HS-5 (cell line): ENCODE measurements at regions not wholly inside any gene's neighbourhood (a gene's known extent, or its start where the extent isn't known, plus 50 kb on each side); places are given as distances from the start of the nearest gene placed in this dataset.
"Not testable (repeated sequence)": the region's sequence is repeated elsewhere in the genome, so short reads cannot be mapped to it uniquely, and the experiment has no call there.

ENCODE experiments used
- DNase-seq: peaks from one replicate; pipeline ENCODE4 v3.0.0-alpha.2; 2012; ENCODE audit warnings: low read depth

DNA sequence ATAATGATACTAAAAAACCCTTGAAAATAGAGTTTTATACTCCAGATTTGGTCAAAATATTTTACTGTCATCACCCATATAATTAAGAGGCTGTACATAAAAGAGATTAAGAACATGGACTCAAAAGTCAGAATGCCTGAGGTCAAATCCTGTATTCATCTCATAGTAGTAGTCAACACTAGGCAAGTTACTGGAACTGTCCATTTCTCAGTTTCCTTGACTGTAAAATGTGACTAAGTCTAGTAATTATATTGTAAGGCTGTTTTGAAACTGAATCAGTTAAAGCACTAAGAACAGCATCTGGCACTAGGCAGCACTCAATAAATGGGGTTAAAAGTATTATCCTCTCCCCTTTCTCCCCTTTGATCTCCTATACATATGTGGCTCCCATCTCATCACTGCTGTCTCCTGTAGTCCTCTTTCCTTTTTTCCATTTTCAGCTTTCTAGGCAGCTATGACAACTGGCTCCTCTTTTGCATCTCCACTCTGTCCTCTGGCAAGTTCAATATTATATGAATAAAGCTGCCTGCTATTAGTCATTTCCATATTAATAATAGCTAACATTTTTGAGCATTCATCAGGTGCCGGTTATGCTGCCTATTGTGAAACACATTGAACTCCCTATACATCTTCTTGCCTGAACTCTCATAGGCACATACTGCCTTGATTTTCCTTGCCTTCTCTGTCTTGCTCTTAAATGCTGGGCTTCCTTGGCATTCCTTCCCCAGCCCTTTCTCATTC lies 185.8 kb upstream of the NREP start:
- no peak for DNase-seq

DNA sequence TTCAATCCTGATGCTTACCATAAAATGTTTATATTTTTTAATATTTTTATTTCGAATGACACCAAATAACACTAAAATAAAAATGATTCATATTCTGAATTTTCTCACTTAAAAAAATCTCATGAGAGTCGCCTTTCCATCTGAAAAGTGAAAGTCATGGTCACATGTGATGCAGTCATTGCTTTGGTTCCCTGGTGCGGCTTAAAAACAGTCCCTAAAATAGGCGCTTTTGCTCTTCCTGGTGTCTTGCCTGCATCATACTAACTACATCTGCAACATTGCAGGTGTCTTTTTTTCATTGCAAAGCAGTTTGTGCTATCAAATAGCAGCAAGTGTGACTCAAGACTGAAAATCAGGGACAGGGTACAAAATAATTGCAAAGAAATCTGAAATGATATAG lies 185.2 kb upstream of the NREP start:
- DNase-seq, result no peak

DNA sequence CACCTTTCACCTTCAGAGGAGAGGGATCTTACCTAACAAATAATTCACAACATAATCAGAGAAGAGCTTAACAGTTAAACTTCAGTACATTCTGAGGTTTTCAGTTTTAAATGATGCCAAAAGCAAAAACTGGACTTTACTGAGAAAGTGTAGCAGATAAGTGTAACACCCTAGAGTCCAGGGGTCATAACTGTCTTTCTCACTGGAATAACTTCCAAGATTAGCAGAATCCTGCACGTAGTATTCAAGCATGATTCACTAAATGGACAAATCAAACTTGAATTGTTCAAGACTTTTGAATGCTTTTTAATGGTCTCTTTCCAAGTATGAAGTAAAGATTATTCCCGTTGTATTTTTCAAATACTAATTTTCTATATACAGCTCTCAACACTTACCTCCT lies 180.1 kb upstream of the NREP start:
- no peak for DNase-seq

DNA sequence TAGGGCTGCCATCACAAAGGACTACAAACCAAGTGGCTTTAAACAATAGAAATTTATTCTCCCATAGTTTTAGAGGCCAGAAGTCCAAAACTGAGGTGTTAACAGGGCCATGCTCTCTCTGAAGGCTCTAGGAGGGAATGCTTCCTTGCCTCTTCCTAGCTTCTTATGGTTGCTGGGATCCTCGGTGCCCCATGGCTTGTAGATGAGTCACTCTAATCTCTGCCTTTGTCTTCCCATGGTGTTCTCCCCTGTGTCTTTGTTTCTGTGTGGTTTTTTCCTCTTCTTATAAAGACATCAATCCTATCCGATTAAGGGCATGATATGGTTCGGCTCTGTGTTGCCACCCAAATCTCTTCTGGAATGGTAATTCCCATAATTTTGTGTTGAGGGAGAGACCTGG lies 178.8 kb upstream of the NREP start:
- no peak for DNase-seq

DNA sequence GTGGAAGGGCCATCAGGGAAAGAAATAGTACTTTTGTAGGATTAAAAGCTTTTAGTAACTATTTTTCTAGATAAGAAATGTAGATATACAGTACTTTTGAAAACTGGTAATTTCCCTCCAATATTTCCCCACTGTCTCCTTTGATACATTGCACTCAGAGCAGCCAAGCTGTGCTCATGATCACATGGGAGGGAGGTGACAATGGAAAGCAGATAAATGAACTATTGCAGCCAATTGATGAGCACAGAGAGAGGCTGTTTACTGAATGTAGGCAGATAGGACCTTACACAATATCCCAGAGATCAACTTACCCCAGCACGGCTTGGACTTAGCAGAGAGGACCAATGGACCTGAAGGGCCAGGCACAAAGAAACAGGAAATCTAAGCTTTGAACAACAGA lies 178.0 kb upstream of the NREP start:
- DNase-seq, result no peak

DNA sequence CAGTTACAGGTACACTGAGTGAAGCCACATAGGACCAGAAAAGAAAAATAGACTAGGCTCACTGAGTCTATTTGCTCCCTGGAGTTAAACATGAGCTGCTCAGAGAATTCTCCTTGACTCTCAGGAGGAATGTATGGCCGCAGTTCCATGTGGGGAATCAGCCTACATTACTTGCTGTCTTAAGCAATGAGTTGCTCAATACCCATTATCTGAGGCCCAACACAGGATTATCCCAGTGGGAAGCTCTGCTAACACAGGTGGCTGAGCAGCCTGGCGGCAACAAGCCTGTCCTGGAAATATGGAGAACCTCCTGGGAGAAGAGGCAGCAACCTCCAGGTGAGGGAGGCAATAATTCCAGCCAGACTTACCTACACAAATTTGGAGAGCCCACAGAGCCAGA lies 177.5 kb upstream of the NREP start:
- no peak for DNase-seq

DNA sequence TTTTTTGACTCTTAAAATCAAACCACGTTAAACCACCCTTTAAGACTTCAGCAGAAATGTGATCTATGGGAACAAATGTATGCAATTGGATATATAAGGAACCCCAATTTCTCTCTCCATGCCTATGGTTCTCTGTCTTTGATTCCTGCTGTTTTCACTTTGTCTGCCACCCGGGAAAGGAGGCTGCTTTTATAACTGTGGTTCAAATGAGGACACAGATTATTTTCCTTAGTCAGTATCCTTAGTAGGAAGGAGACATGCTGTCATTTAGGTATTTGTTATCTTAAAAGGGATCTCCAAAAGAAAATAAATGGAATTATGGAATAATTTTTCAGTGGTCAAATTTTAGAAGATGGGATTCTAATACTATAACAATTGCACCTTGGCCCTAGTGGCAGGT lies 176.1 kb upstream of the NREP start:
- DNase-seq, result no peak

DNA sequence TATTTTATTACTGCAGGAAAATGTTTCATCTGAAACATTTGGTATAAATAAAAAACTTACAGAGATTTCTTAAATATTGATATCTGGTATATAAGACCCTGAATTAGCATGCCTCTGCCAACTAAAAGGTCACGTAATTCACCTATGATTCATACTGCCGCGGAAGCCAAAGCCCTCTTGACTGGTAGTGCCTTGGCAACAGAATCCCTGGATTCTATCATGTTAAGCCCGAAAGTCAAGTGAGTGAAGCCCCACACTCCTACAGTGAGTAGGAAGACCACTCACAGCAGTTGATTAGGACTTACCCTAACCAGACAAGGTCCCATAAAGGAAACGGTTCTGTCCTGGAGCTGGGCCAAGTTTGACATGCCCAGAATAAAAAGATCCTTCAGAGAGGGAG lies 175.6 kb upstream of the NREP start:
- no peak for DNase-seq

DNA sequence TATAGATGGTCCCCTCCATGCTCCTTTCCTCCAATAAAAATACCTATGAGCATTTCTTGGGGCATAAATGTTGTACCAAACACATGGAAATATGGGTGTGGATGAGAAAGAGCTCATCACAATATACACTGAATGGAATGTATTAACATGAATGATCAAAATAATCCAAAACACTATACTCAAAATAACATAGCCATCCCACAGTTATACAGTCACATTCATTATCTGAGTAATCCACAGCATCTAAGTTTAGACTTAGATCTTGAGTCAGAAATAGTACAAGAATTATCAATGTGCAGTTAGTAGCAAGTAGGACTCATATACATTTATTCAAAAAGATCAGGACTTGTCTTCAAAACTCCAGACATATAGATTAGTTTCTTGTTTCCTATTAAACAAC lies 175.2 kb upstream of the NREP start:
- DNase-seq, result no peak

DNA sequence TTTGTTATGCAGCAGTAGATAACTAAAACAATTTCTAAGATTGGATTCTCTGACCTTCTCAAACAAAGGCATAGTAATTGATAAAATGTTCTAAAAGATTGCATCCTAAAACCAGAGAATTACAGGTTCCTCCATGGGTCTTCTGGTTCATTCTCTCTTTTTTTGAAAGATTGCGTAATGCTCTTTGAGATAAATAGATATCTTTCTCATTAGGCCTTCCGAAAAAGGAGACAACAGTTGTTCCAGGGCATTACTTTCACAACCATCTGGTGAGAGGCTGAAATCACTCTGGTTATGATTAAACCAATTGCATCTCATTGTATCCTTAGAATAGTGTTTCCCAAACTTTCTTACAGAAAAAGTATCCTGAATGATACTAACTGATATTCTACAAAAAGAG lies 174.7 kb upstream of the NREP start:
- no peak for DNase-seq

DNA sequence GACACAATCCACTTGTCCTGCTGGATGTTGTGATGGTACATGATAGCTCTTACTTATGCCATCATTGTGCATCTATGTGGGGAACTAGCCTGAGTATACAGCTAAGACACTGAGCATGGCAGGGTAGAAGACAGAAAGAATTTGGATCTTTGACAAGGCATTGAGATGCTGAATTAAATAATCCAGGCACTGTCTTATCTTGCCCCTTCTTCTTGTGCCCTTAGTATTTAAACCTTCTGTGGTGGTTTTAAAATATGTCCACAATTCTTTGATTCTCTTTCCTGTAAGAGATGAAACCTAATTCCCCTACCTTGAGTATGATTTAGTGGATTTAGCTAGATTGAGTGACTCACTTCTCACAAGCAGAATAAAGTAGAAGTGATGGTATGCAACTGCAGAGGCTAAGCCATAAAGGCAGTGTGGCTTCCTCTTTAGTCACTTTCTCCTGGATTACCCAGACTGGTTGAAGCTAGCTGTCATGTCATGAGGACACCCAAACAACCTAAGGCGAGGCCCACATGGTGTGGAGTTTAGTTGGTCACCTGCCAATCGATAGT lies 174.0 kb upstream of the NREP start:
- peak; percentile 32 for DNase-seq

DNA sequence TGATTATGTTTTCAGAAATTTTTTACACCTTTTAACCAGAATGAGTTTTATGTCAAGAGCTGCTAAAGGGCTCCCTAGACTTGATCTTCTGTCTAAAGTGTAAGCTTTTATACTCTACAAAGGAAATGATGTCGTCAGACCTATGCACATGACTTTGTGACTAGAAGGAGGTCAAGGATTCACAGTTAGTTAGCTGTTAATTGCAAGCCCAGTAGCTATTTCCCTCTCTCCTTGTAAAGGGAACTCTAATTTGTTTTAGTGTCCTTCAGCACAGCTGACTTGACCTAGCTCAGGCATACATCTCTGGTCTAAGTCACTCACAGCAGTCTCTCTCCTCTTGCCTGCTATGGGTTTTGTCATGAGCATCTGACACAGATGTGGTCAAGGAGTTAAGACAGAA lies 173.5 kb upstream of the NREP start:
- no peak for DNase-seq

DNA sequence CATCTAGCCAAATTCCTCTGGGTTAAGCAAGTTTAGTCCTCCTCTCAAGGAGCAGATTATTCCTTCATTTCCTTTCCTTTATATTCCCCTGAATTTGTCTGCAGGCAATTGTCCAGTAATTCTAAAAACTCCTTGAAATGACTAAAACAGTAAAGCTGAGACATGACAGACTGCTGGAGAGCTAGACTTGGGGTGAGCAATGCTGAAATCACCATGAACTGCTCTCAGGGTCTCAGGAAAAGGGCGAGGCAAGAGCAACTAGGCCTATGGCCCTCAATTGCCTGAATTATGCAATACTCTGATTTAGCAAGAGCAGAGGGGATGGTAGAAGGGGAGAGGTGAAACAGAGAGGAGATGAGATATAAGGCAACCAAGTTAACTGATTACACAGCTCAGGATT lies 172.9 kb upstream of the NREP start:
- DNase-seq, result peak; percentile 90

DNA sequence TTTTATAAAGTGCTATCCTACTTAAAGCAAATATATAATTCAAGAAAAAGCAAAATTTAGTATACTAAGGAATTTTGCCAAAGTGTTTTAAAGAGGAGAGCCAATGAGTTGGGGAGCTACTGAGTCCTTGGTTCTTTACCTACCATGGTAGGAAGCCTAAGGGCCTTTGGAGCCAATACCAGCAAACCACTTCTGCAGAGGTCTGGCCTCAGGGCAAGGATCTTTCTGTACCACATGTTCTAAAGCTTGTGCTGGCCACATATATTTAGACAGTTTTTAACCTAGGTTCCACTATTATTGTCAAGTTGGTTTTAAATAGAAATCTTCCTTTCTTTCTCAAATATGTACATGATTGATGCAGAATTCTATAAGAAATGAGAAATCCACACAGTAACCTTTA lies 172.3 kb upstream of the NREP start:
- no peak for DNase-seq

DNA sequence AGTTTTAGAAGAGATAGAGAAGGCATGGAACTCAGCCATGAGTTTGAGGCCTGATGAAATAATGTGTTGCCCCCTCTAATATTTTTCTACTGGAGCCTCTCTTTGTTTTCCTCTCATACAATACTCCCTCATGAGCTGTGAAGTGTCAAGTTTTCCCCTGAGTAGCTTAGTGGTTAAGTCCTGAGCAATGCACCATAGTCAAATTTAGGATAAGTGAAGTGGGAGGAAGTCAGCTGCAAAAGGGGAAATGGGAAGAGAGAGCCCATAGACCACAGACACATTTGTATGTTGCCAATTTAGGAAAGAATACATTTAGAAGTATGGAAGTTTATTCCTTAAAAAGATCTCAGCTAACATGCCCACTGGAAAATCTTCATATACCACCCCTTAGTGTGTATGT lies 171.5 kb upstream of the NREP start:
- no peak for DNase-seq

DNA sequence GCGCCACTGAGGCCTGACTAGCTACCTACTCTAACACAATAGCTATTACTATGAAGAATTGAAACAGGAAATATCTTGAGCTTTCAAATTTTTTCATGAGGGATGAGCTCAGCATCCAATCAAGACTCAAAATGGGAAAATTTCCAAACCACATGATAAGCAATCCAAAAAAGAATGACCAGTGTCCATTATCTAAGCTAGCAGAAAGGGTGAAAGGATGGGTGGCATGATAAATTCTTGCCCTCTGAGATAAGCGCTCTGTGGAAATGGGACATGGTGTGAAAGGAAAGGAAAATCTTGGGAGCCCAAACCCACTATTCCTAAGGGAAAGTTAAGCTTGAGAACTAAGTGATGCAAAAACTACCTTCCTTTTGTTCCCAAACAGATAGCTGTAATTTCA lies 170.2 kb upstream of the NREP start:
- peak; percentile 54 for DNase-seq

DNA sequence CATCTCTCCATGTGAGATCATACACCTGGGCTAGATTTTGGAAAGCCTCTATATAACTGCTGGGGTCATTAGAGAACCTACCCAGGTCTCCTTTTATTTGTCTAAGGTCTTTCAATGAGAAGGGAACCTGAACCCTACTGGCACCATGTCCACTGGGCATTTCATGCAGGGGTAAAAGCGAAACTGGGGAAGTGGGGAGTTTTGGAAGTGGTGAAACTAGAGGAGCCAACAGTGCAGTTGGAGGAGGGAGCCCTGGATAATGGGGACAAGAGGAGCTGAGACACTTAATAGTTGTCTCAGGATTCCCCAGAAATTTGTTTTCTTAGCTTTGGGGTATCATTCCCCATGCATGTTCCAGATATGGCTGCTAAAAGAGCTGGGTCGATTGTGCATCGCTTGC lies 169.0 kb upstream of the NREP start:
- no peak for DNase-seq

DNA sequence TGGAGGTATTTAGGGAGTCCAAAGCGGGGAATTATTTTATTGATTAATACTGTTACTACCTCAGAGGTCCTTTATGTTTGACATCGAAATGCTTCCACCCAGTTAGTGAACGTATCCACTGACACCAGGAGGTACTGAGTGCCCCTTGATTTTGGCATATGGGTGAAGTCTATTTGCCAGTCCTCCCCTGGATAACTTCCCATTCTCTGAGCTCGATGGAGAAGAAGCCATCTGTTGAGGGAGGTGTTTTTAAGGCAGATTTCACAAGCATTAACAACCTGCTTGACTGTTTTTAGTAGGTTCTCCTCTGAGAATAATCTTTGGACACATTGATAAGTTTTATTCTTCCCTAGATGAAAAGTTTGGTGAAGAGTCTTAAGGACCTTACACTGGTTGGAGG lies 165.3 kb upstream of the NREP start:
- DNase-seq, result no peak

DNA sequence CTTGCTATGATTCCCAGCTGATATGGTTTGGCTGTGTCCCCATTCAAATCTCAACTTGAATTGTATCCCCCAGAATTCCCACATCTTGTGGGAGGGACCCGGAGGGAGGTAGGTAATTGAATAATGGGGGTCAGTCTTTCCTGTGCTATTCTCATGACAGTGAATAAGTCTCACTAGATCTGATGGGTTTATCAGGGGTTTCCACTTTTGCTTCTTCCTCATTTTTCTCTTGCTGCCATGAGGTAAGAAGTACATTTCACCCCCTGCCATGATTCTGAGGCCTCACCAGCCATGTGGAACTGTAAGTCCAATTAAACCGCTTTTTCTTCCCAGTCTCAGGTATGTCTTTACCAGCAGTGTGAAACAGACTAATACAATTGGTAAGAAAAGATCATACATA lies 164.7 kb upstream of the NREP start:
- DNase-seq, result not testable (repeated sequence)

DNA sequence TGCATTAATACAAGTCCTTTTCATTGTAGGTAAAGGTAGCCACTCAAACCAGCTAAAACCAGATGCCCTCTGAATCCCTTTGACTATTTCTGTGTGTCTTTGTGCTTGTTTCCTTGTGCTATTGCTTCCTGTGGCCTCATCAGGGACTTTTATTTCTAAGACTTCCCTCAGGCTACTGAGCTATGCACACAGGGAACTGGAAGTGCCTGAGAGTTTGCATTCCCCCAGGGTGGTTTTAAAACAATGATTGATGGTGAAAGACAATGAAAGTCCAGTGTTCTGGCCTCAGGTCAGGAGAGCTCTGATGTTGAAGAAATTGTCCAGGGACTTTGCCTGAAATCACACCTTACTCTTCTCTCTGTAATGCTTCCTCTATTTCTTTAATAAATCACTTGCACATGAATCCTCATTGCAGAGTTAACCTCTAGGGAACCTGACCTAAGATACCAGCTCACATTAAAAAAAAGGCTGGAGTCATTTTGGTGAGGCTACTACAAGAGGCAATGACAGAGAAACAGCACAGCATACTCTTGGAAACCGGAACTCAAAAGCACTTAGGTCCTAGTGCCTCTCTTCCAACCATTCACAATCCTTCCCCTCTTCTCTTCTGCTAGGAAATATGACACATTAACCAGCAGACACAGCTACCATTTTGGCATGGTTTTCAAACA lies 158.1 kb upstream of the NREP start:
- no peak for DNase-seq

DNA sequence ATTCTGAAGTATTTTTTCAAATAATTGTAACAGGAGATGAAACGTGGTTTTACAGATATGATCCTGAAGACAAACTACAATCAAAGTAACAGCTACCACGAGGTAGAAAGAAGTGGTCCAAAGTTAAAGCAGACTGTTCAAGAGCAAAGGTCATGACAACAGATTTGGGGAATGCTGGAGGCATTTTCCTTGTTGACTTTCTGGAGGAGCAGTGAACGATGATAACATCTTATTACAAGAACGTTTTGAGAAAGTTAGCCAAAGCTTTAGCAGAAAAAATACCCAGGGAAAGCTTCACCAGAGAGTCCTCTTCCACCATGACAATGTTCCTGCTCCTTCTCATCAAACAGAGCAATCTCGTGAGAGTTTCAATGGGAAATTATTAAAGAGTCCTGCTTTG lies 145.4 kb upstream of the NREP start:
- DNase-seq, result no peak

DNA sequence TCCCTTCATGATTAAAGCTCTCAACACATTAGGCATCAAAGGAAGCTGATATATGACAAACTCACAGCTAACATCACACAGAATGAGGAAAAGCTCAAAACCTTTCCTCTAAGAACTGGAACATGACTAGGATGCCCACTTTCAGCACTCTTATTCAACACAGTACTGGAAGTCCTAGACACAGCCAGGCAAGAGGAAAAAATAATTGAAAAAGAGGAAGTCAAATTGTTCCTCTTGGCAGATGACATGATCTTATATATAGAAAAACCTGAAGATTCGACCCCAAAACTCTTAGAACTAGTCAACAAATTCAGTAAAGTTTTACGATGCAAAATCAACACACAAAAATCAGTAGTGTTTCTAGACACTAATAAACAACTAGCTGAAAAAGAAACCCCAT lies 144.3 kb upstream of the NREP start:
- DNase-seq, result no peak

DNA sequence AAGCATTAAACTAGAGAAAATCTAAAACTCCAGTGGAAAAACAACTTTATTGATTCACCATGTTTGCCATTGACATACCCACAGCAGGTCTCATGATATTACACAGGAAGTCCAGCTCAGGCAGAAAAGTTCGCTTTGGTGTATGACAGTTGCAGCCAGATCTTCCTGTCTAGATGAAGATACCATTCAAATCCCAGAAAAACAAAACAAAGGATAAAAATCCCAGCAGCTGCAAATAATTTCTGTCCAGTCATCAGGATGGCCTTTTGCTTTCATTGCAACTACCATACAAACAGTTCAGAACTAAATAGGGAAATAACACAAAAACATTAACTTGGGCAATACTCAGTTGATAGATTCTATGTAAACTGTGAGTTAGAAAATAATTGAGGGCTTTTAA lies 136.0 kb upstream of the NREP start:
- no peak for DNase-seq

DNA sequence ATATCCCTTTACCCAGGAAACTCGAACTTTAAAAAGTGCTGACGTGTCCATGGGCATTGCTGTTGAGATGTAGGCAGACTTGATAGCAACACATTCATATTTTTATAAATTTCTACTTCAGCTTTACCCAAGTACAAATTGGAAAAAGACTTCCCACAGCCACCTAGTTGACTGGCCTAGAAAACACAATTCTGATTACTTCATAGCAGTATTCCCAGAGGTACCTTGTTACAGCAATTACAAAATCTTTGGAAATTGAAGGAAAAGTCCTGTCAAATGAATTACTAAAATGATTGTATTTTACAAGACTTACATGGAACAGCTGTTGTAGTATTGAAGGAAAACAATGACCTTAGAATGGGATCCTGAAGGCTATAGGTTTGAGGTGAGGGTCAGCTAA lies 130.7 kb upstream of the NREP start:
- no peak for DNase-seq
